GM20000 (cell line): ENCODE measurements at regions not wholly inside any gene's neighbourhood (a gene's known extent, or its start where the extent isn't known, plus 50 kb on each side); places are given as distances from the start of the nearest gene placed in this dataset.

Experiments used
- DNase-seq: peaks from one replicate; pipeline ENCODE4 v3.0.0; 2012; ENCODE audit warnings: low spot score
- CTCF ChIP-seq: IDR thresholded peaks from 2 replicates; pipeline ENCODE4 v1.5.1; 2012; ENCODE audit warnings: mild to moderate bottlenecking, control low read depth; ENCODE audit errors: extremely low read depth, missing control alignments

- no peak for TF ChIP-seq CTCF
- no peak for DNase-seq
Observed at GRCh38 chr6:168828800-168829199, 387.8 kb downstream of the SMOC2 start.

- DNase-seq, result no peak
- TF ChIP-seq CTCF, result no peak
Observed at GRCh38 chr6:168828035-168828434, 387.1 kb downstream of the SMOC2 start.

- no peak for DNase-seq
- TF ChIP-seq CTCF, result no peak
Observed at GRCh38 chr6:168827586-168827871, 386.5 kb downstream of the SMOC2 start.

GRCh38 chr6:168826726-168827585 lies 386.0 kb downstream of the SMOC2 start:
- no peak for DNase-seq
- no peak for TF ChIP-seq CTCF

GRCh38 chr6:168826078-168826390 lies 385.1 kb downstream of the SMOC2 start:
- no peak for DNase-seq
- TF ChIP-seq CTCF, result no peak

- no peak for DNase-seq
- TF ChIP-seq CTCF, result no peak
Observed at GRCh38 chr6:168825226-168826077, 384.5 kb downstream of the SMOC2 start.

GRCh38 chr6:168823397-168824212 lies 382.6 kb downstream of the SMOC2 start:
- DNase-seq, result no peak
- TF ChIP-seq CTCF, result no peak
